PC-3 (cell line): ENCODE measurements at regions not wholly inside any gene's neighbourhood (a gene's known extent, or its start where the extent isn't known, plus 50 kb on each side); places are given as distances from the start of the nearest gene placed in this dataset.

ENCODE experiments used
- ATAC-seq: fragments of 200-7000 bp; cut with Tn5 transposase; 2 replicates; pipeline ENCODE4 v1.9.1; 2020; ENCODE audit warnings: mild to moderate bottlenecking, moderate library complexity
- BruUV-seq: library from RNA; stranded (reverse); fragments of 400-500 nt; replicated peaks from 2 replicates; lab custom pipeline; 2021; lab: Mats Ljungman, UMichigan
- CTCF ChIA-PET: fragments of 300-600 bp; sonication (Branson Sonifier 250); formaldehyde crosslinking; loops from one replicate; lab custom pipeline; 2022; ENCODE audit warnings: antibody characterized with exemption; lab: Charles Lee
- POLR2A ChIA-PET: fragments of 300-600 bp; sonication (Branson Sonifier 250); formaldehyde crosslinking; loops from one replicate; lab custom pipeline; 2022; ENCODE audit warnings: antibody characterized with exemption; ENCODE audit not compliant: unreplicated experiment; lab: Charles Lee
- DNase-seq: peaks from one replicate; pipeline ENCODE4 v3.0.0-alpha.2; 2015
- H2AFZ ChIP-seq: fragments of 300-600 bp; sonication (generic); 2 replicates; pipeline ENCODE4 v1.6.0; 2016; ENCODE audit warnings: antibody characterized with exemption, low read length
- H3F3A ChIP-seq: fragments of 300-600 bp; sonication (generic); one replicate; pipeline ENCODE4 v1.6.0; 2017; ENCODE audit warnings: antibody characterized with exemption, low read length, control low read depth, mild to moderate bottlenecking; ENCODE audit not compliant: unreplicated experiment
- H3K27ac ChIP-seq: fragments of 300-600 bp; sonication (generic); 2 replicates; pipeline ENCODE4 v1.5.1; 2016; ENCODE audit warnings: mild to moderate bottlenecking, low read length
- H3K27me3 ChIP-seq: fragments of 300-600 bp; sonication (generic); 2 replicates; pipeline ENCODE4 v1.6.1; 2016; ENCODE audit warnings: low read length, mixed read lengths
- H3K36me3 ChIP-seq: fragments of 300-600 bp; sonication (generic); 2 replicates; pipeline ENCODE4 v1.6.1; 2016; ENCODE audit warnings: low read depth, mixed run types, low read length, mixed read lengths
- H3K4me1 ChIP-seq: fragments of 300-600 bp; sonication (generic); 2 replicates; pipeline ENCODE4 v1.5.1; 2016; ENCODE audit warnings: low read length; ENCODE audit not compliant: insufficient read depth
- H3K4me2 ChIP-seq: fragments of 300-600 bp; sonication (generic); 2 replicates; pipeline ENCODE4 v1.6.0; 2016; ENCODE audit warnings: low read length
- H3K4me3 ChIP-seq: fragments of 300-600 bp; sonication (generic); 2 replicates; pipeline ENCODE4 v1.5.1; 2016; ENCODE audit warnings: mild to moderate bottlenecking, low read length, mixed read lengths
- H3K79me2 ChIP-seq: fragments of 300-600 bp; sonication (generic); 2 replicates; pipeline ENCODE4 v1.6.1; 2017; ENCODE audit warnings: low read length, mixed read lengths
- H3K9ac ChIP-seq: fragments of 300-600 bp; sonication (generic); 2 replicates; pipeline ENCODE4 v1.6.0; 2016; ENCODE audit warnings: mild to moderate bottlenecking, low read length
- H3K9me2 ChIP-seq: fragments of 300-600 bp; sonication (generic); replicated peaks from 2 replicates; pipeline ENCODE4 v1.6.1; 2016; ENCODE audit warnings: mixed run types, low read length, mixed read lengths
- H3K9me3 ChIP-seq: fragments of 300-600 bp; sonication (generic); 2 replicates; pipeline ENCODE4 v1.6.1; 2016; ENCODE audit warnings: low read length, mixed read lengths
- H4K20me1 ChIP-seq: fragments of 300-600 bp; sonication (generic); 2 replicates; pipeline ENCODE4 v1.6.1; 2016; ENCODE audit warnings: low read length, mixed read lengths
- CTCF ChIP-seq: fragments of 300-600 bp; sonication (generic); conservative IDR thresholded peaks from 2 replicates; pipeline ENCODE4 v1.5.1; 2017; ENCODE audit warnings: antibody characterized with exemption, low read depth, mild to moderate bottlenecking, low read length
- EZH2 ChIP-seq: fragments of 300-600 bp; sonication (generic); IDR thresholded peaks from one replicate; pipeline ENCODE4 v1.6.1; 2017; ENCODE audit warnings: antibody characterized with exemption, mild to moderate bottlenecking, low read length; ENCODE audit not compliant: unreplicated experiment
- EZH2phosphoT487 ChIP-seq: fragments of 300-600 bp; sonication (generic); IDR thresholded peaks from 2 replicates; pipeline ENCODE4 v1.6.1; 2018; ENCODE audit warnings: mild to moderate bottlenecking, antibody characterized with exemption, low read length, borderline replicate concordance
- intact Hi-C: fragments of 100-400 bp; cut with micrococcal nuclease; formaldehyde crosslinking; loops from 2 replicates; pipeline ENCODE4 v1.9.0; 2023

GRCh38 chr22:22357024-22357883 lies 112.7 kb downstream of the VPREB1 start:
- Histone ChIP-seq H4K20me1 (no peaks in the 10 kb centered on the region), H3K79me2 (no peaks in the 10 kb centered on the region), H3K9ac (no peak overlapping the region), H3K4me3 (no peak overlapping the region), H2AFZ (no peak overlapping the region; the same call in 1 of the 2 replicates), H3K27ac (no peak overlapping the region), H3K9me3 (no peaks in the 10 kb centered on the region), H3F3A (no peaks in the 10 kb centered on the region), H3K27me3 (0 out of 2 replicates have a peak, but pooled peaks cover 7% of the 10 kb centered on the region), H3K9me2 (no peaks in the 10 kb centered on the region), H3K4me2 (no peak overlapping the region), H3K4me1 (no peaks in the 10 kb centered on the region), H3K36me3 (no peaks in the 10 kb centered on the region)
- ChIA-PET POLR2A (no interaction called here), CTCF (no interaction called here)
- intact Hi-C loops = loop anchor here (5.0 kb wide), 1 partner anchor 55 kb away; no protein-coding TSS in a partner anchor
- no TSS peak for BruUV-seq
- no peak for TF ChIP-seq EZH2phosphoT487
- TF ChIP-seq CTCF = peak; percentile 67
- TF ChIP-seq EZH2 = no peak
- DNase-seq (peak; percentile 74), ATAC-seq (peak; percentile 91)

DNA sequence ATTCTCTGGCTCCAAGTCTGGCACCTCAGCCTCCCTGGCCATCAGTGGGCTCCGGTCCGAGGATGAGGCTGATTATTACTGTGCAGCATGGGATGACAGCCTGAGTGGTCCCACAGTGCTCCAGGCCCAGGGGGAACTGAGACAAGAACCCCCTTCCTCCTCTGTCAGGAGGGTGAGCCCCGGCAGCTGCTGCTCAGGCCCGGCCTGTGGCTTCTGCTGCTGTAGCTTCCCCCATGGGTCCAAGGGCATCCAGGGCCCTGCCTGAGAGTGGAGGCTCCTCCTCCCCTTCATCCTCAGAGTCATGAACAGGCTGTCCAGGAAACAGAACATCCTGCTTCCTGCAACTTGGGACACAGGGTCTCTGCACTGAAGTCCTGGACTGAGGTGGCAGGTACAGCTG lies 113.6 kb downstream of the VPREB1 start:
- H3K27me3 ChIP-seq = 0 out of 2 replicates have a peak, but pooled peaks cover 8% of the 10 kb centered on the region
- DNase-seq = no peak
- H3K4me3 ChIP-seq = no peak overlapping the region
- no peaks in the 10 kb centered on the region for H3K79me2 ChIP-seq
- H3K9ac ChIP-seq = no peak overlapping the region
- ATAC-seq = no peak
- no peak overlapping the region for H2AFZ ChIP-seq
- ChIA-PET POLR2A (no interaction called here), CTCF (no interaction called here)
- H3K36me3 ChIP-seq = no peaks in the 10 kb centered on the region
- intact Hi-C loops = loop anchor here (5.0 kb wide), 1 partner anchor 54 kb away; no protein-coding TSS in a partner anchor
- BruUV-seq = no TSS peak
- no peaks in the 10 kb centered on the region for H3K9me3 ChIP-seq
- no peaks in the 10 kb centered on the region for H3F3A ChIP-seq
- no peaks in the 10 kb centered on the region for H3K4me1 ChIP-seq
- no peaks in the 10 kb centered on the region for H4K20me1 ChIP-seq
- H3K4me2 ChIP-seq = no peak overlapping the region
- TF ChIP-seq EZH2phosphoT487 (no peak), EZH2 (no peak), CTCF (no peak)
- no peaks in the 10 kb centered on the region for H3K9me2 ChIP-seq
- H3K27ac ChIP-seq = no peak overlapping the region

DNA sequence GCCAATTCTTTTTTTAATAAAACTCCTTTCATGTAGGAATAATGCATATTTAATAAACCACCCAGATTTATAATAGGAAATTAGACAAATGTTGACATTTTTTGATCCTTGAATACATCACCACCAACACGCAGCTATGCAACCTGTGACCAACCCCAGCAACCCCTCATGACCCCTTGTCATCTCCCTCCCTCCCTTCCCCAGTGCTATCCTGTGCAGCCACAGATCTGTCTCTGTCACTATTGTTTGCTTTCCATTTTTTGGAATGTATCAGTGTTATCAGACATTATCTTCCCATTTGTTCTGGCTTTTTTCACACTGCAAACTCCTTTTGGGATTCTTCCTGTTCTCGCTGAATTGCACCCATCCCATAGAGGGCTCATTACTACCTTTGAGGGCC lies 114.1 kb downstream of the VPREB1 start:
- H3K9me3 ChIP-seq = no peaks in the 10 kb centered on the region
- no peaks in the 10 kb centered on the region for H3K4me1 ChIP-seq
- no peak overlapping the region for H3K4me2 ChIP-seq
- peaks cover 10% of the 10 kb centered on the region; the same call in 1 of the 2 replicates for H3K27me3 ChIP-seq
- H3K9me2 ChIP-seq = no peaks in the 10 kb centered on the region
- no peak overlapping the region for H3K4me3 ChIP-seq
- POLR2A ChIA-PET = no interaction called here
- ATAC-seq = no peak
- CTCF ChIA-PET = no interaction called here
- DNase-seq = no peak
- H3K27ac ChIP-seq = no peak overlapping the region
- no peak for TF ChIP-seq EZH2
- no peak for TF ChIP-seq CTCF
- TF ChIP-seq EZH2phosphoT487 = no peak
- H3F3A ChIP-seq = no peaks in the 10 kb centered on the region
- H3K36me3 ChIP-seq = no peaks in the 10 kb centered on the region
- H3K9ac ChIP-seq = no peak overlapping the region
- H2AFZ ChIP-seq = no peak overlapping the region
- intact Hi-C loops = loop anchor here (5.0 kb wide), 1 partner anchor 54 kb away; no protein-coding TSS in a partner anchor
- no peaks in the 10 kb centered on the region for H4K20me1 ChIP-seq
- BruUV-seq = no TSS peak
- H3K79me2 ChIP-seq = no peaks in the 10 kb centered on the region
